IPS-18a (cell line): ENCODE measurements at regions not wholly inside any gene's neighbourhood (a gene's known extent, or its start where the extent isn't known, plus 50 kb on each side); places are given as distances from the start of the nearest gene placed in this dataset.

Experiments
- H3K27ac ChIP-seq: one replicate; pipeline ENCODE4 v1.5.1; 2013; ENCODE audit warnings: low read length
- H3K27me3 ChIP-seq: one replicate; pipeline ENCODE4 v1.6.1; 2013; ENCODE audit warnings: mild to moderate bottlenecking, low read length; ENCODE audit not compliant: control insufficient read depth, insufficient read depth
- H3K36me3 ChIP-seq: one replicate; pipeline ENCODE4 v1.6.1; 2013; ENCODE audit warnings: low read depth, low read length; ENCODE audit not compliant: control insufficient read depth
- H3K4me1 ChIP-seq: one replicate; pipeline ENCODE4 v1.6.1; 2013; ENCODE audit warnings: low read depth, low read length; ENCODE audit not compliant: control insufficient read depth
- H3K4me3 ChIP-seq: one replicate; pipeline ENCODE4 v1.5.1; 2013; ENCODE audit warnings: low read length
- H3K9ac ChIP-seq: one replicate; pipeline ENCODE4 v1.6.1; 2013; ENCODE audit warnings: mild to moderate bottlenecking, low read length, moderate library complexity
- H3K9me3 ChIP-seq: one replicate; pipeline ENCODE4 v1.6.1; 2013; ENCODE audit warnings: low read depth, low read length; ENCODE audit not compliant: control insufficient read depth

- Histone ChIP-seq H3K9me3 (no peaks in the 10 kb centered on the region), H3K4me3 (no peak overlapping the region), H3K27me3 (no peaks in the 10 kb centered on the region), H3K4me1 (no peaks in the 10 kb centered on the region), H3K36me3 (no peaks in the 10 kb centered on the region), H3K27ac (no peak overlapping the region), H3K9ac (no peak overlapping the region)
Measured at GRCh38 chr5:144873076-144873475, 702.4 kb downstream of the KCTD16 start.

- Histone ChIP-seq H3K9me3 (no peaks in the 10 kb centered on the region), H3K27ac (no peak overlapping the region), H3K36me3 (no peaks in the 10 kb centered on the region), H3K4me3 (no peak overlapping the region), H3K9ac (no peak overlapping the region), H3K4me1 (no peaks in the 10 kb centered on the region), H3K27me3 (no peaks in the 10 kb centered on the region)
Measured at GRCh38 chr5:144864118-144864517, 693.4 kb downstream of the KCTD16 start.

GRCh38 chr5:144857454-144857853 lies 686.8 kb downstream of the KCTD16 start:
- no peak overlapping the region for H3K27ac ChIP-seq

GRCh38 chr5:144844086-144844485 lies 673.4 kb downstream of the KCTD16 start:
- Histone ChIP-seq H3K36me3 (no peaks in the 10 kb centered on the region), H3K27me3 (no peaks in the 10 kb centered on the region)

More at GRCh38 chr5:144857454-144857853, 686.8 kb downstream of the KCTD16 start:
- Histone ChIP-seq H3K9me3 (no peaks in the 10 kb centered on the region), H3K27me3 (no peaks in the 10 kb centered on the region), H3K4me3 (no peak overlapping the region), H3K36me3 (no peaks in the 10 kb centered on the region), H3K9ac (no peak overlapping the region), H3K4me1 (no peaks in the 10 kb centered on the region)

GRCh38 chr5:144832416-144832815 lies 661.7 kb downstream of the KCTD16 start:
- Histone ChIP-seq H3K27me3 (no peaks in the 10 kb centered on the region), H3K9ac (no peak overlapping the region), H3K27ac (no peak overlapping the region), H3K4me1 (no peaks in the 10 kb centered on the region), H3K36me3 (no peaks in the 10 kb centered on the region), H3K4me3 (no peak overlapping the region), H3K9me3 (no peaks in the 10 kb centered on the region)

More at GRCh38 chr5:144844086-144844485, 673.4 kb downstream of the KCTD16 start:
- Histone ChIP-seq H3K9ac (no peak overlapping the region), H3K4me3 (no peak overlapping the region), H3K9me3 (no peaks in the 10 kb centered on the region), H3K27ac (no peak overlapping the region), H3K4me1 (no peaks in the 10 kb centered on the region)

GRCh38 chr5:144831650-144832049 lies 661.0 kb downstream of the KCTD16 start:
- H3K9me3 ChIP-seq: no peaks in the 10 kb centered on the region
- H3K4me3 ChIP-seq: no peak overlapping the region
- no peak overlapping the region for H3K9ac ChIP-seq
- H3K27me3 ChIP-seq: no peaks in the 10 kb centered on the region
- no peak overlapping the region for H3K27ac ChIP-seq
- H3K4me1 ChIP-seq: no peaks in the 10 kb centered on the region
- H3K36me3 ChIP-seq: no peaks in the 10 kb centered on the region

- H3K9me3 ChIP-seq: no peaks in the 10 kb centered on the region
- H3K4me3 ChIP-seq: no peak overlapping the region
- H3K36me3 ChIP-seq: no peaks in the 10 kb centered on the region
- H3K27ac ChIP-seq: no peak overlapping the region
- no peaks in the 10 kb centered on the region for H3K27me3 ChIP-seq
- no peaks in the 10 kb centered on the region for H3K4me1 ChIP-seq
- no peak overlapping the region for H3K9ac ChIP-seq
Measured at GRCh38 chr5:144822503-144822902, 651.8 kb downstream of the KCTD16 start.

GRCh38 chr5:144820278-144820677 lies 649.6 kb downstream of the KCTD16 start:
- Histone ChIP-seq H3K27ac (no peak overlapping the region), H3K27me3 (no peaks in the 10 kb centered on the region), H3K4me3 (no peak overlapping the region), H3K9me3 (no peaks in the 10 kb centered on the region), H3K36me3 (no peaks in the 10 kb centered on the region), H3K9ac (no peak overlapping the region), H3K4me1 (no peaks in the 10 kb centered on the region)

GRCh38 chr5:144815131-144815530 lies 644.5 kb downstream of the KCTD16 start:
- no peaks in the 10 kb centered on the region for H3K9me3 ChIP-seq
- H3K27me3 ChIP-seq: no peaks in the 10 kb centered on the region
- H3K4me3 ChIP-seq: no peak overlapping the region
- no peak overlapping the region for H3K9ac ChIP-seq
- no peaks in the 10 kb centered on the region for H3K36me3 ChIP-seq
- no peak overlapping the region for H3K27ac ChIP-seq
- H3K4me1 ChIP-seq: no peaks in the 10 kb centered on the region

- H3K27ac ChIP-seq: no peak overlapping the region
- H3K4me3 ChIP-seq: no peak overlapping the region
- H3K4me1 ChIP-seq: no peaks in the 10 kb centered on the region
- H3K9ac ChIP-seq: no peak overlapping the region
- no peaks in the 10 kb centered on the region for H3K27me3 ChIP-seq
- no peaks in the 10 kb centered on the region for H3K9me3 ChIP-seq
- H3K36me3 ChIP-seq: no peaks in the 10 kb centered on the region
Measured at GRCh38 chr5:144812763-144813162, 642.1 kb downstream of the KCTD16 start.

- Histone ChIP-seq H3K27me3 (no peaks in the 10 kb centered on the region), H3K4me1 (no peaks in the 10 kb centered on the region), H3K9ac (no peak overlapping the region), H3K27ac (no peak overlapping the region), H3K9me3 (no peaks in the 10 kb centered on the region), H3K4me3 (no peak overlapping the region), H3K36me3 (no peaks in the 10 kb centered on the region)
Measured at GRCh38 chr5:144800169-144800568, 629.5 kb downstream of the KCTD16 start.

- H3K27ac ChIP-seq: no peak overlapping the region
- H3K4me3 ChIP-seq: no peak overlapping the region
- H3K9ac ChIP-seq: no peak overlapping the region
- H3K4me1 ChIP-seq: no peaks in the 10 kb centered on the region
- no peaks in the 10 kb centered on the region for H3K27me3 ChIP-seq
- H3K36me3 ChIP-seq: no peaks in the 10 kb centered on the region
- H3K9me3 ChIP-seq: no peaks in the 10 kb centered on the region
Measured at GRCh38 chr5:144798595-144798994, 627.9 kb downstream of the KCTD16 start.
